Panc1 (cell line): ENCODE measurements at regions not wholly inside any gene's neighbourhood (a gene's known extent, or its start where the extent isn't known, plus 50 kb on each side); places are given as distances from the start of the nearest gene placed in this dataset.

Experiments
- POLR2AphosphoS5 ChIP-seq: IDR thresholded peaks from 2 replicates; pipeline ENCODE4 v1.6.1; 2012; ENCODE audit warnings: mild to moderate bottlenecking, low read depth, low read length, moderate library complexity
- SIN3A ChIP-seq: IDR thresholded peaks from 2 replicates; pipeline ENCODE4 v1.6.1; 2012; ENCODE audit warnings: low read depth, mild to moderate bottlenecking, low read length, moderate library complexity, borderline replicate concordance; ENCODE audit not compliant: insufficient read depth
- TF ChIP-seq, protein P1 (sequence below): fragments of 450-650 bp; IDR thresholded peaks from 2 replicates; pipeline ENCODE4 v1.5.1; 2017; ENCODE audit warnings: mild to moderate bottlenecking

GRCh38 chr12:115588131-115588530, 689.4 kb downstream of the MED13L start:
- TF ChIP-seq, protein P1, sequence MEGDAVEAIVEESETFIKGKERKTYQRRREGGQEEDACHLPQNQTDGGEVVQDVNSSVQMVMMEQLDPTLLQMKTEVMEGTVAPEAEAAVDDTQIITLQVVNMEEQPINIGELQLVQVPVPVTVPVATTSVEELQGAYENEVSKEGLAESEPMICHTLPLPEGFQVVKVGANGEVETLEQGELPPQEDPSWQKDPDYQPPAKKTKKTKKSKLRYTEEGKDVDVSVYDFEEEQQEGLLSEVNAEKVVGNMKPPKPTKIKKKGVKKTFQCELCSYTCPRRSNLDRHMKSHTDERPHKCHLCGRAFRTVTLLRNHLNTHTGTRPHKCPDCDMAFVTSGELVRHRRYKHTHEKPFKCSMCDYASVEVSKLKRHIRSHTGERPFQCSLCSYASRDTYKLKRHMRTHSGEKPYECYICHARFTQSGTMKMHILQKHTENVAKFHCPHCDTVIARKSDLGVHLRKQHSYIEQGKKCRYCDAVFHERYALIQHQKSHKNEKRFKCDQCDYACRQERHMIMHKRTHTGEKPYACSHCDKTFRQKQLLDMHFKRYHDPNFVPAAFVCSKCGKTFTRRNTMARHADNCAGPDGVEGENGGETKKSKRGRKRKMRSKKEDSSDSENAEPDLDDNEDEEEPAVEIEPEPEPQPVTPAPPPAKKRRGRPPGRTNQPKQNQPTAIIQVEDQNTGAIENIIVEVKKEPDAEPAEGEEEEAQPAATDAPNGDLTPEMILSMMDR: no peak
- TF ChIP-seq POLR2AphosphoS5: no peak
- no peak for TF ChIP-seq SIN3A
